ENCODE measurements at regions not wholly inside any gene's neighbourhood (a gene's known extent, or its start where the extent isn't known, plus 50 kb on each side); places are given as distances from the start of the nearest gene placed in this dataset.

DNA sequence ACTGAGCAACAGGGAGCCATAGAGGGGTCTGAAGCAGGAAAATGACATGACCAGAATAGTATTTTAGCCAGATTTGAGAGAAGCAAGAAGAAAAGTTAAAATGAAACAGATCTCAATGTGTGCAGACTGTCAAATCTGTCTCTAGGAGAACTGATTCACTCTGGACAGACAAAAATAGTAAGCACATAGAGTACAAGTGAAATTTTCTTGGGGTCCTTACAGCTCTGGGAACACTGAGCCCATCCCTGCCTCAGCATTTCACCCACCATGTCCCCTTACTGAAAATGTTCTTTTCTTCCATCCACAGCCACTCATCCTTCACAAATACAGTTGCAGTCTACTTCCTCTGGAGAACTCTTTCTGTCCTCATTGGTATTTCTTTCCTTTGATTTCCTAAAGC, 359.2 kb downstream of the MTX2 start:
- Histone ChIP-seq H3K27ac (ENCODE audit: low read depth in 2 of 2, low read length in 2 of 2) (no peak overlapping the region), H3K9ac (ENCODE audit: low read length in 3 of 3) (no peak overlapping the region), H3K27me3 (ENCODE audit: control insufficient read depth, insufficient read depth, low read length) (no peaks in the 10 kb centered on the region), H3K9me3 (ENCODE audit: control insufficient read depth in 2 of 3, insufficient read depth in 1 of 3, low read length in 3 of 3) (no peaks in the 10 kb centered on the region), H3K36me3 (ENCODE audit: control insufficient read depth in 2 of 3, insufficient read depth in 3 of 3, low read length in 3 of 3) (no peaks in the 10 kb centered on the region), H3K4me1 (ENCODE audit: control insufficient read depth in 2 of 3, insufficient read depth in 2 of 3, low read depth in 1 of 3, low read length in 3 of 3) (peaks cover 0 to 2% (median 0%) of the 10 kb centered on the region in 3 donors), H3K4me3 (ENCODE audit: low read length in 3 of 3) (no peak overlapping the region)
- FAIRE-seq (no peak), DNase-seq (no peak)
- TF ChIP-seq CTCF (IDR thresholded peaks at IDR 0.05; ENCODE audit: borderline replicate concordance, extremely low read depth, insufficient read depth) = no peak
- intact Hi-C loops (cut with DNase I) = no loop called here

GRCh38 chr2:176633754-176634153, 364.5 kb downstream of the MTX2 start:
- no peak for TF ChIP-seq CTCF (IDR thresholded peaks at IDR 0.05; ENCODE audit: borderline replicate concordance, extremely low read depth, insufficient read depth)

GRCh38 chr2:176636401-176636800, 367.2 kb downstream of the MTX2 start:
- no peak for TF ChIP-seq CTCF (IDR thresholded peaks at IDR 0.05; ENCODE audit: borderline replicate concordance, extremely low read depth, insufficient read depth)
- FAIRE-seq = no peak

More at GRCh38 chr2:176633754-176634153, 364.5 kb downstream of the MTX2 start:
- no peaks in the 10 kb centered on the region for H3K9me3 ChIP-seq (ENCODE audit: control insufficient read depth in 2 of 3, insufficient read depth in 1 of 3, low read length in 3 of 3)
- no peak overlapping the region for H3K9ac ChIP-seq (ENCODE audit: low read length in 3 of 3)
- peak overlapping the region; percentile 47 to 63 for H3K27ac ChIP-seq (ENCODE audit: low read depth in 2 of 2, low read length in 2 of 2)
- H3K36me3 ChIP-seq (ENCODE audit: control insufficient read depth in 2 of 3, insufficient read depth in 3 of 3, low read length in 3 of 3) = no peaks in the 10 kb centered on the region
- H3K4me3 ChIP-seq (ENCODE audit: low read length in 3 of 3) = peak overlapping the region in 1 of 3 donors; percentile 12
- intact Hi-C loops (cut with DNase I) = no loop called here
- peaks cover 0 to 2% (median 0%) of the 10 kb centered on the region in 3 donors for H3K4me1 ChIP-seq (ENCODE audit: control insufficient read depth in 2 of 3, insufficient read depth in 2 of 3, low read depth in 1 of 3, low read length in 3 of 3)
- peak in 2 of 5 donors; percentile 70 to 72 for DNase-seq
- no peak for FAIRE-seq
- no peaks in the 10 kb centered on the region for H3K27me3 ChIP-seq (ENCODE audit: control insufficient read depth, insufficient read depth, low read length)

GRCh38 chr2:176637142-176637485, 367.9 kb downstream of the MTX2 start:
- Histone ChIP-seq H3K9me3 (ENCODE audit: control insufficient read depth in 2 of 3, insufficient read depth in 1 of 3, low read length in 3 of 3) (no peaks in the 10 kb centered on the region), H3K36me3 (ENCODE audit: control insufficient read depth in 2 of 3, insufficient read depth in 3 of 3, low read length in 3 of 3) (no peaks in the 10 kb centered on the region), H3K27ac (ENCODE audit: low read depth in 2 of 2, low read length in 2 of 2) (peak overlapping the region; percentile 77 to 81), H3K4me3 (ENCODE audit: low read length in 3 of 3) (peak overlapping the region; percentile 51 to 71 (median 59)), H3K9ac (ENCODE audit: low read length in 3 of 3) (peak overlapping the region; percentile 13 to 67 (median 46)), H3K27me3 (ENCODE audit: control insufficient read depth, insufficient read depth, low read length) (no peaks in the 10 kb centered on the region), H3K4me1 (ENCODE audit: control insufficient read depth in 2 of 3, insufficient read depth in 2 of 3, low read depth in 1 of 3, low read length in 3 of 3) (no peaks in the 10 kb centered on the region)
- FAIRE-seq (no peak), DNase-seq (peak in 1 of 5 donors; percentile 66)
- intact Hi-C loops (cut with DNase I) = no loop called here
- no peak for TF ChIP-seq CTCF (IDR thresholded peaks at IDR 0.05; ENCODE audit: borderline replicate concordance, extremely low read depth, insufficient read depth)

More at GRCh38 chr2:176636401-176636800, 367.2 kb downstream of the MTX2 start:
- H3K27ac ChIP-seq (ENCODE audit: low read depth in 2 of 2, low read length in 2 of 2) = no peak overlapping the region
- no peaks in the 10 kb centered on the region for H3K36me3 ChIP-seq (ENCODE audit: control insufficient read depth in 2 of 3, insufficient read depth in 3 of 3, low read length in 3 of 3)
- H3K9ac ChIP-seq (ENCODE audit: low read length in 3 of 3) = peak overlapping the region in 2 of 3 donors; percentile 13 to 46
- intact Hi-C loops (cut with DNase I) = no loop called here
- H3K4me3 ChIP-seq (ENCODE audit: low read length in 3 of 3) = peak overlapping the region in 2 of 3 donors; percentile 18 to 71
- H3K4me1 ChIP-seq (ENCODE audit: control insufficient read depth in 2 of 3, insufficient read depth in 2 of 3, low read depth in 1 of 3, low read length in 3 of 3) = peaks cover 0 to 2% (median 0%) of the 10 kb centered on the region in 3 donors
- DNase-seq = peak in 1 of 5 donors; percentile 59
- no peaks in the 10 kb centered on the region for H3K9me3 ChIP-seq (ENCODE audit: control insufficient read depth in 2 of 3, insufficient read depth in 1 of 3, low read length in 3 of 3)
- H3K27me3 ChIP-seq (ENCODE audit: control insufficient read depth, insufficient read depth, low read length) = no peaks in the 10 kb centered on the region
